ENCODE measurements at regions not wholly inside any gene's neighbourhood (a gene's known extent, or its start where the extent isn't known, plus 50 kb on each side); places are given as distances from the start of the nearest gene placed in this dataset.

GRCh38 chr5:58351190-58351589 lies 108.7 kb downstream of the PLK2 start:
- 47% methylated on average over 1 of the region's 1 CpG for WGBS
- DNase-seq (ENCODE audit: low spot score): no peak
- Histone ChIP-seq H3K27me3 (ENCODE audit: control insufficient read depth in 4 of 4, insufficient read depth in 4 of 4, low read length in 3 of 4) (no peaks in the 10 kb centered on the region), H3K36me3 (ENCODE audit: control insufficient read depth in 4 of 4, insufficient read depth in 3 of 4, low read depth in 1 of 4, low read length in 3 of 4) (peaks cover 0 to 2% (median 0%) of the 10 kb centered on the region in 4 donors), H3K9me3 (ENCODE audit: control insufficient read depth in 4 of 4, low read length in 3 of 4) (no peaks in the 10 kb centered on the region), H3K4me3 (ENCODE audit: low read depth in 1 of 3, low read length in 3 of 3) (no peak overlapping the region), H3K9ac (ENCODE audit: low read depth in 1 of 2, low read length in 2 of 2) (no peak overlapping the region), H3K4me1 (ENCODE audit: control insufficient read depth in 4 of 4, insufficient read depth in 4 of 4, low read length in 3 of 4) (no peaks in the 10 kb centered on the region), H3K27ac (ENCODE audit: low read depth in 1 of 2, low read length in 2 of 2) (no peak overlapping the region)
- no peak for TF ChIP-seq RXRA (IDR thresholded peaks at IDR 0.05)
- TF ChIP-seq ZBTB33 (IDR thresholded peaks at IDR 0.05): no peak
- no peak for TF ChIP-seq CTCF (IDR thresholded peaks at IDR 0.05; ENCODE audit: low read depth, low read length, missing input control)
- no peak for TF ChIP-seq FOXA1 (IDR thresholded peaks at IDR 0.05)
- no peak for TF ChIP-seq MAX (IDR thresholded peaks at IDR 0.05)
- no peak for TF ChIP-seq TAF1 (conservative IDR thresholded peaks at IDR 0.05)
- TF ChIP-seq JUND (IDR thresholded peaks at IDR 0.05): no peak
- TF ChIP-seq SP1 (IDR thresholded peaks at IDR 0.05): no peak
- no peak for TF ChIP-seq REST (IDR thresholded peaks at IDR 0.05)
- TF ChIP-seq HNF4G (IDR thresholded peaks at IDR 0.05): no peak
- TF ChIP-seq FOXA2 (IDR thresholded peaks at IDR 0.05): no peak
- no peak for TF ChIP-seq GABPA (IDR thresholded peaks at IDR 0.05 in 1 of 2, conservative IDR thresholded peaks at IDR 0.05 in 1 of 2)
- TF ChIP-seq RAD21 (IDR thresholded peaks at IDR 0.05): no peak
- TF ChIP-seq HNF4A (conservative IDR thresholded peaks at IDR 0.05): no peak
- no peak for TF ChIP-seq EGR1 (IDR thresholded peaks at IDR 0.05; ENCODE audit: low read depth in 2 of 2)
- TF ChIP-seq YY1 (IDR thresholded peaks at IDR 0.05): no peak
- TF ChIP-seq ATF3 (IDR thresholded peaks at IDR 0.05): no peak
- TF ChIP-seq NR2F2 (IDR thresholded peaks at IDR 0.05): no peak

All from liver (tissue), 8 donors.